ENCODE measurements at regions not wholly inside any gene's neighbourhood (a gene's known extent, or its start where the extent isn't known, plus 50 kb on each side); places are given as distances from the start of the nearest gene placed in this dataset.
"Not testable (repeated sequence)": the region's sequence is repeated elsewhere in the genome, so short reads cannot be mapped to it uniquely, and the experiment has no call there.

GRCh38 chr2:8121826-8122513 is 559.9 kb upstream of the ID2 start:
- no peak overlapping the region for H3K4me3 ChIP-seq (ENCODE audit: low read depth in 1 of 2, low read length in 2 of 2)
- peaks cover 0 to 14% of the 10 kb centered on the region in 2 donors for H3K4me1 ChIP-seq (ENCODE audit: control insufficient read depth in 1 of 2, insufficient read depth in 2 of 2, low read length in 2 of 2)
- no peaks in the 10 kb centered on the region for H3K36me3 ChIP-seq (ENCODE audit: control insufficient read depth in 1 of 2, insufficient read depth in 2 of 2, low read length in 2 of 2)
- no peaks in the 10 kb centered on the region for H3K9me3 ChIP-seq (ENCODE audit: control insufficient read depth in 1 of 2, low read length in 2 of 2)
- H3K27me3 ChIP-seq (ENCODE audit: low read depth, low read length), result no peaks in the 10 kb centered on the region
- H3K27ac ChIP-seq (ENCODE audit: low read length), result no peak overlapping the region

DNA sequence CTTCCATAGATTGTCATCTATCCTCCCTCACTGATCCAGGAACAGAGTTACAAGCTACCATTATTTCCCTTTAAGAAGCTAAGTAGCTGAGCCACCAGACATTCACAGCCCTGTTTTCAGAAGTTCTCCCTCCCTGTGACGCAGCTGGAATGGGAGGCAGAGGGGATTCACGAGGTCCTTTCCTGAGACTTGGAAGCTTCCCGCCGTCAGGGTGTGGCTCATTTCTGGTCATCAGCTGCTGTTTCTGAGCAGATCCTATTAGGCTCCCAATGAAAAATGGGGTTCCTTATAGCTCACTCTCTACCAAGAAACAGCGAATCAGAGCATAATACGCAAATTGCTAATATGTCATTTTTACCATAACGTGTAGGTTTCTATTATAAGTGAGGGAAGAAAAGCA is 559.3 kb upstream of the ID2 start:
- Histone ChIP-seq H3K27ac (ENCODE audit: low read length) (no peak overlapping the region), H3K4me3 (ENCODE audit: low read depth in 1 of 2, low read length in 2 of 2) (no peak overlapping the region), H3K4me1 (ENCODE audit: control insufficient read depth in 1 of 2, insufficient read depth in 2 of 2, low read length in 2 of 2) (peaks cover 0 to 14% of the 10 kb centered on the region in 2 donors), H3K36me3 (ENCODE audit: control insufficient read depth in 1 of 2, insufficient read depth in 2 of 2, low read length in 2 of 2) (no peaks in the 10 kb centered on the region), H3K9me3 (ENCODE audit: control insufficient read depth in 1 of 2, low read length in 2 of 2) (no peaks in the 10 kb centered on the region), H3K27me3 (ENCODE audit: low read depth, low read length) (no peaks in the 10 kb centered on the region)

- H3K4me3 ChIP-seq (ENCODE audit: low read depth in 1 of 2, low read length in 2 of 2), result no peak overlapping the region
- no peaks in the 10 kb centered on the region for H3K27me3 ChIP-seq (ENCODE audit: low read depth, low read length)
- no peaks in the 10 kb centered on the region for H3K36me3 ChIP-seq (ENCODE audit: control insufficient read depth in 1 of 2, insufficient read depth in 2 of 2, low read length in 2 of 2)
- no peak overlapping the region for H3K27ac ChIP-seq (ENCODE audit: low read length)
- H3K4me1 ChIP-seq (ENCODE audit: control insufficient read depth in 1 of 2, insufficient read depth in 2 of 2, low read length in 2 of 2), result peaks cover 0 to 14% of the 10 kb centered on the region in 2 donors
- no peaks in the 10 kb centered on the region for H3K9me3 ChIP-seq (ENCODE audit: control insufficient read depth in 1 of 2, low read length in 2 of 2)
These were observed 558.4 kb upstream of the ID2 start for GRCh38 chr2:8123464-8123863.

GRCh38 chr2:8125741-8126711 is 555.8 kb upstream of the ID2 start:
- Histone ChIP-seq H3K4me1 (ENCODE audit: control insufficient read depth in 1 of 2, insufficient read depth in 2 of 2, low read length in 2 of 2) (no peaks in the 10 kb centered on the region), H3K36me3 (ENCODE audit: control insufficient read depth in 1 of 2, insufficient read depth in 2 of 2, low read length in 2 of 2) (no peaks in the 10 kb centered on the region), H3K27ac (ENCODE audit: low read length) (no peak overlapping the region), H3K9me3 (ENCODE audit: control insufficient read depth in 1 of 2, low read length in 2 of 2) (no peaks in the 10 kb centered on the region), H3K4me3 (ENCODE audit: low read depth in 1 of 2, low read length in 2 of 2) (no peak overlapping the region), H3K27me3 (ENCODE audit: low read depth, low read length) (no peaks in the 10 kb centered on the region)

GRCh38 chr2:8126783-8127182 is 555.1 kb upstream of the ID2 start:
- H3K27ac ChIP-seq (ENCODE audit: low read length), result no peak overlapping the region
- H3K4me1 ChIP-seq (ENCODE audit: control insufficient read depth in 1 of 2, insufficient read depth in 2 of 2, low read length in 2 of 2), result no peaks in the 10 kb centered on the region
- no peaks in the 10 kb centered on the region for H3K9me3 ChIP-seq (ENCODE audit: control insufficient read depth in 1 of 2, low read length in 2 of 2)
- H3K4me3 ChIP-seq (ENCODE audit: low read depth in 1 of 2, low read length in 2 of 2), result no peak overlapping the region
- H3K27me3 ChIP-seq (ENCODE audit: low read depth, low read length), result no peaks in the 10 kb centered on the region
- H3K36me3 ChIP-seq (ENCODE audit: control insufficient read depth in 1 of 2, insufficient read depth in 2 of 2, low read length in 2 of 2), result no peaks in the 10 kb centered on the region

DNA sequence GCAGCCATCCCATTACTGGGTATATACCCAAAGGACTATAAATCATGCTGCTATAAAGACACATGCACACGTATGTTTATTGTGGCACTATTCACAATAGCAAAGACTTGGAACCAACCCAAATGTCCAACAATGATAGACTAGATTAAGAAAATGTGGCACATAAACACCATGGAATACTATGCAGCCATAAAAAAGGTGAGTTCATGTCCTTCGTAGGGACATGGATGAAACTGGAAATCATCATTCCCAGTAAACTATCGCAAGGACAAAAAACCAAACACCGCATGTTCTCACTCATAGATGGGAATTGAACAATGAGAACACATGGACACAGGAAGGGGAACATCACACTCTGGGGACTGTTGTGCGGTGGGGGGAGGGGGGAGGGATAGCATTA is 550.4 kb upstream of the ID2 start:
- H3K27me3 ChIP-seq (ENCODE audit: low read depth, low read length); H3K36me3 ChIP-seq (ENCODE audit: control insufficient read depth in 1 of 2, insufficient read depth in 2 of 2, low read length in 2 of 2); H3K4me3 ChIP-seq (ENCODE audit: low read depth in 1 of 2, low read length in 2 of 2); H3K9me3 ChIP-seq (ENCODE audit: control insufficient read depth in 1 of 2, low read length in 2 of 2); H3K27ac ChIP-seq (ENCODE audit: low read length): not testable (repeated sequence)
- H3K4me1 ChIP-seq (ENCODE audit: control insufficient read depth in 1 of 2, insufficient read depth in 2 of 2, low read length in 2 of 2), result peaks cover 3 to 15% of the 10 kb centered on the region in 2 donors

DNA sequence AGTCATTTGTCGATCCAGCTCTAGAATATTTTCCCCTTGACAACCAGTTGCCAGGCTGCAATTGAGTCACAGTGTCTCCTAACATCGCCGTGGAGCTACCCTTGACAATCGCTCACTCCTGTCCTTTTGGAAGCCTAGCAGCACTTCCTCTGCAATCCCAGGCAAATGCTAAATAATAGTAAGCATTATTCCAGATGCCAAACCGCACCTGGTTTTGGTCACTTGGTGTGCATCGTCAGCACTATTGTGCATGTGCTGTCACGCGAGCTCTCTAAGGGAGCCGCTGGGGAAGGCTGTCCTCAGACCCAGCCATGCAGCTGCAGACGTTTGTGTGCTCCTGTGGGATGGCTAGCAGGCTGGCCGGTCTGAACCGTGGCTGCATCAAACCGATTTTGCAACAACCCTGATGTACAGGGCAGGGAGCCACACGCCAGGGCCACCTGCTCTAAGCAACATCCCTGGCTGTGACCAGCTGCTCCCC is 549.5 kb upstream of the ID2 start:
- Histone ChIP-seq H3K27ac (ENCODE audit: low read length) (no peak overlapping the region), H3K4me3 (ENCODE audit: low read depth in 1 of 2, low read length in 2 of 2) (no peak overlapping the region), H3K9me3 (ENCODE audit: control insufficient read depth in 1 of 2, low read length in 2 of 2) (no peaks in the 10 kb centered on the region), H3K36me3 (ENCODE audit: control insufficient read depth in 1 of 2, insufficient read depth in 2 of 2, low read length in 2 of 2) (no peaks in the 10 kb centered on the region), H3K4me1 (ENCODE audit: control insufficient read depth in 1 of 2, insufficient read depth in 2 of 2, low read length in 2 of 2) (peaks cover 3 to 15% of the 10 kb centered on the region in 2 donors), H3K27me3 (ENCODE audit: low read depth, low read length) (no peaks in the 10 kb centered on the region)

DNA sequence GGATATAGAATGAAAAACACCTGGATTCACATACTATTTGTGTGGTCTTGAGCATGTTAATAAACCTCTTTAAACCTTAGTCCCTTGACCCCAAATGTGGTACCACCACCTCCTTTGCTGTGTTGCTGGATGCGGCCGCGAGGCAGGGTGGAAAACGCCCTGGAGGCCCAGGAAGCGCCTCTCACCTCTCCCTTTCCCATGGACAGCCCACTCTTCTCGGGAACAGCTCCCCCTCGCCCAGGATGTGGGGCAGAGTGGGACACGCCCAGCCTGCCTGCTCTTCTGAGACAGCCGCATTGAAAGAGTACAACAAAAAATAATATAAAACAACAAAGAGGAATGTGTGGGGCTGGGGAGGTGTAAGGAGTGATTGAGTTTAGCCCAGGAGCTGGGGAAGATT is 549.0 kb upstream of the ID2 start:
- peaks cover 3 to 15% of the 10 kb centered on the region in 2 donors for H3K4me1 ChIP-seq (ENCODE audit: control insufficient read depth in 1 of 2, insufficient read depth in 2 of 2, low read length in 2 of 2)
- no peak overlapping the region for H3K27ac ChIP-seq (ENCODE audit: low read length)
- no peaks in the 10 kb centered on the region for H3K36me3 ChIP-seq (ENCODE audit: control insufficient read depth in 1 of 2, insufficient read depth in 2 of 2, low read length in 2 of 2)
- H3K27me3 ChIP-seq (ENCODE audit: low read depth, low read length), result no peaks in the 10 kb centered on the region
- H3K4me3 ChIP-seq (ENCODE audit: low read depth in 1 of 2, low read length in 2 of 2), result no peak overlapping the region
- no peaks in the 10 kb centered on the region for H3K9me3 ChIP-seq (ENCODE audit: control insufficient read depth in 1 of 2, low read length in 2 of 2)

GRCh38 chr2:8133363-8133762 is 548.5 kb upstream of the ID2 start:
- H3K36me3 ChIP-seq (ENCODE audit: control insufficient read depth in 1 of 2, insufficient read depth in 2 of 2, low read length in 2 of 2), result no peaks in the 10 kb centered on the region
- no peak overlapping the region for H3K27ac ChIP-seq (ENCODE audit: low read length)

DNA sequence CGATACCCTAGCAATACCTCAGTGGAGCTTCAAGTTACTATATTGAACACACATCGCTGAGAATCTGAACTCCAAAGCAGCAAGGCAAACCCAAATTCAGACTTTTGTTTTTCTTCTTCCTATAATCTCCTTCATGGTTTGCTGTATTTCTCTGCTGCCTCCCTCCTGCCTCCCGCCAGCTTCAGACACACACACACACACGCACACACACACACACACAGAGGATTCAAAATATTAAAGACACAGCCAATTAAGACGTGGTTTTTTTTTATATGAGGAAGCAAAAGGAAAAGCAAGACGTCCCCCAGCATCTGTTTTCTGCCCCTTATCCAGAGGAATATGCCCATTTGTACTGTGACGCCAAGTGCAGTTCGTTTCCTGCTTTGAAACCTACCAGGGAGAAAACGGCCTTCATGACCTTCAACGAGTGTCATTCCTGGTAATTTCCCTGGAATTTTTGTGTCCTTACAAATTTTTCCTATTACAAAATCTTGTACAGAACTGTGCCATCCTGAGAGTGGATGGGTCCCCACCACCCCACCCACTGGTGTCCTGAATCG is 547.9 kb upstream of the ID2 start:
- Histone ChIP-seq H3K9me3 (ENCODE audit: control insufficient read depth in 1 of 2, low read length in 2 of 2) (no peaks in the 10 kb centered on the region), H3K27me3 (ENCODE audit: low read depth, low read length) (no peaks in the 10 kb centered on the region), H3K4me1 (ENCODE audit: control insufficient read depth in 1 of 2, insufficient read depth in 2 of 2, low read length in 2 of 2) (peaks cover 3 to 15% of the 10 kb centered on the region in 2 donors), H3K4me3 (ENCODE audit: low read depth in 1 of 2, low read length in 2 of 2) (no peak overlapping the region), H3K36me3 (ENCODE audit: control insufficient read depth in 1 of 2, insufficient read depth in 2 of 2, low read length in 2 of 2) (no peaks in the 10 kb centered on the region), H3K27ac (ENCODE audit: low read length) (no peak overlapping the region)

More at GRCh38 chr2:8133363-8133762, 548.5 kb upstream of the ID2 start:
- no peak overlapping the region for H3K4me3 ChIP-seq (ENCODE audit: low read depth in 1 of 2, low read length in 2 of 2)
- peaks cover 3 to 15% of the 10 kb centered on the region in 2 donors for H3K4me1 ChIP-seq (ENCODE audit: control insufficient read depth in 1 of 2, insufficient read depth in 2 of 2, low read length in 2 of 2)
- no peaks in the 10 kb centered on the region for H3K9me3 ChIP-seq (ENCODE audit: control insufficient read depth in 1 of 2, low read length in 2 of 2)
- no peaks in the 10 kb centered on the region for H3K27me3 ChIP-seq (ENCODE audit: low read depth, low read length)

DNA sequence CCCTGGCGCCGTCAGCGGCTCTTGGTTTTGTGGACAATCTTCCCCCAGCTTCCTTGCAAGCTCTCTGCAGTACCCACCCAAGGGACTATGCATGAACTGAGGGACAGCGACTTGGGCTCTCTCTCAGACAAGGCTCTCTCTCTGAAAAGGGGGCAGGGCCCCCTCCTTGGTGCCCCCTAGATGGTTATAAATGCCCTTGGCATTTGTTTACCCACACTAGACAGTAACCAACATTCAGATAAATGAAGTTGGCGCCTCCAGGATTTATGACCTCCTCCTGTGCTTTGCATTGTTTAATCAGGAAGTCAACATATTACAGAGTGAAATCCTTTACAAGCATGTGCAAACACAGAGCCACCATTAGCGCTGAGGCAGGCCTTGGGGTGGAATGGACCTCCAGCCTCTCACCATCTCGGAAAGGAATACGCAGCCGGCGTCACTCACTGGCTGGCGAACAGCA is 547.4 kb upstream of the ID2 start:
- Histone ChIP-seq H3K9me3 (ENCODE audit: control insufficient read depth in 1 of 2, low read length in 2 of 2) (no peaks in the 10 kb centered on the region), H3K4me1 (ENCODE audit: control insufficient read depth in 1 of 2, insufficient read depth in 2 of 2, low read length in 2 of 2) (peaks cover 3 to 15% of the 10 kb centered on the region in 2 donors), H3K27ac (ENCODE audit: low read length) (no peak overlapping the region), H3K27me3 (ENCODE audit: low read depth, low read length) (no peaks in the 10 kb centered on the region), H3K36me3 (ENCODE audit: control insufficient read depth in 1 of 2, insufficient read depth in 2 of 2, low read length in 2 of 2) (no peaks in the 10 kb centered on the region), H3K4me3 (ENCODE audit: low read depth in 1 of 2, low read length in 2 of 2) (no peak overlapping the region)

Data from muscle layer of duodenum (tissue), 2 donors.